Embryonic facial prominence (tissue), 1 donor: ENCODE measurements at regions not wholly inside any gene's neighbourhood (a gene's known extent, or its start where the extent isn't known, plus 50 kb on each side); places are given as distances from the start of the nearest gene placed in this dataset.

Experiments
- DNase-seq: peaks from one replicate; pipeline ENCODE4 v3.0.0-alpha.2; 2016; ENCODE audit errors: extremely low spot score

GRCh38 chr5:4383102-4383501 lies 757.0 kb upstream of the ADAMTS16 start:
- DNase-seq, result no peak

GRCh38 chr5:4383518-4384198 lies 756.5 kb upstream of the ADAMTS16 start:
- no peak for DNase-seq

GRCh38 chr5:4384649-4385048 lies 755.5 kb upstream of the ADAMTS16 start:
- DNase-seq, result no peak

DNA sequence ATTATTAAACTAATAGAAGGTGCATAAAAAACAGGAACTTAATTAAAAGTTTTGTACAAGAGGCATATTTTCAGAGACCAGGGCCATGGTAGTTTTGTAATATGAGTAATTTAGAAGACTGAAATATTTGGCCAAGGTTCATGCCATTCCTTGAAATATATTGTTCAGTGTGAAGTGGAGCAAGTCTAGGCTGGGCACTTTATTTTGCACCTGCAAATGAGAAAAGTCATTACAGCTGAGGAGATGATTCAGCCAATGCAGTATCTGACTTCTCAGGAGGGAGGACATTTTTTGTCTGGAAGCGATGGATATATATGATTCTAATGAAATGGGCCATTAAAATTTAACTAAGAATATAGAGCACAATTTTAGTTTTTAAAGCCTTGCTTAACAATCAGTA lies 754.0 kb upstream of the ADAMTS16 start:
- DNase-seq, result no peak

DNA sequence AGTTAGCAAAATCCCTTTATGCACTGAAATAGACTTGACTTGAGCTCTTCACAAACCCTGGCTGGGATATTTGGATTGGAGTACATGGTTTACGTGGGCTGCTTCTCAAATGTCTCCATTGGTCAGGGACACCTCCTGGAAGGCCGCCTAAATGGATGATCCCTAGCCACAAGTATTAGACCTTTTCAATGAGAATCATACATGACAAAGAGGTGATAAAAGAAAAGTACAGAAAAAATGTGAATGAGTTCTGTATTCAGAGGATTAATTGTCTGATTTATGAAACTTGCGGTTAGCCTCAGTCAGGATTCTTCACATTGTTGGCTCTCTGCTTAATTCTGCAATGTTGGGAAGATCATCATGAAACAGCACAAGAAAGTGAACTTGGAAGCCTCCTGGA lies 752.8 kb upstream of the ADAMTS16 start:
- DNase-seq, result no peak

GRCh38 chr5:4395752-4396151 lies 744.4 kb upstream of the ADAMTS16 start:
- no peak for DNase-seq

DNA sequence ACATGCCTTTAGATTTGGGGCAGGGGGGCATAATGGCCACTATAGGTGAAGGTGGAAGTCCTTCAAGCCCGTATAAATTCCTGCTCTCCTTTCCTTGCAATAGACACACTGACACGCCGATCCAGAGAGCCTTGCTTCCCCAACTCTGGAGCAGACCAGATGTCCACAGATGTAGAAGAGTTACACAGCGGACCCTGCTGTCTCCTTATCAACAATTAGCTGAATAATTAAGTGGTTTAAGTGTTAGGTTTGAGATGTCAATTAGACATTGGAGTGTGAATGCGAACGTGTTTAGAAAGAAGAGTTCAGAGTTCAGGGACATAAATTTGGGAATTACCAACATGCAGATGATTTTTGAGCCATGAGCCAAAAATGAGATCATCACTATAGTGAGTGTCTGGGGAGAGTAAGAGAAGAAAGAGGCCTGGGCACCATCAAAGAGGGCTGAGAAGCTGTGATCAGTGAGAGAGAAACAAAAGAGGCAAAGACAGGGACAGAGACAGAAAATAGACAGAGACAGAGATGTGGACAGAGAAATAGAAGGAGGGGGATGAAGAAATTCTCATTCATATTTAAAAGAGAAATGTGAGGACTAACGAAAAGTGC lies 734.4 kb upstream of the ADAMTS16 start:
- no peak for DNase-seq

GRCh38 chr5:4410151-4410550 lies 730.0 kb upstream of the ADAMTS16 start:
- DNase-seq, result no peak

- DNase-seq, result no peak
These were observed 728.5 kb upstream of the ADAMTS16 start for GRCh38 chr5:4411664-4412063.

DNA sequence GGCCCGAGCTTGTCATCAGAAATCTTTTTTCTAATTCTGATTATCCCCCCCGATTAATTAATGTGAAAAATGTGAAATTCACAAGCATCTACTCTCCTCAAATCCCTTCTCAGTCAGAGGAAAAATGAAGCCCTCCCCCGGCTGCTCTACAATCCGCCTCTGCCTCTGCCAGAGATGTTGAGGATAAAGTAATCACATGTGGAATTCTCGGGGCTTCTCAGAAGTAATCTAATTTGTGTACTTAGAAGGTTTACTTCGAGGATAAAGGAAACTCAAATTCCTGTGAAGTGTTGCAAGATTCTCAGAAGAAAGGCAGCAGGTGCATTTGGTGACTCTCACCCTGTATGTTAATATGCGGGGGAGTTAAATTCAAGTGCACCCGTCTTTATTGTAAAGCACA lies 726.1 kb upstream of the ADAMTS16 start:
- no peak for DNase-seq

GRCh38 chr5:4418084-4418483 lies 722.0 kb upstream of the ADAMTS16 start:
- DNase-seq, result no peak

DNA sequence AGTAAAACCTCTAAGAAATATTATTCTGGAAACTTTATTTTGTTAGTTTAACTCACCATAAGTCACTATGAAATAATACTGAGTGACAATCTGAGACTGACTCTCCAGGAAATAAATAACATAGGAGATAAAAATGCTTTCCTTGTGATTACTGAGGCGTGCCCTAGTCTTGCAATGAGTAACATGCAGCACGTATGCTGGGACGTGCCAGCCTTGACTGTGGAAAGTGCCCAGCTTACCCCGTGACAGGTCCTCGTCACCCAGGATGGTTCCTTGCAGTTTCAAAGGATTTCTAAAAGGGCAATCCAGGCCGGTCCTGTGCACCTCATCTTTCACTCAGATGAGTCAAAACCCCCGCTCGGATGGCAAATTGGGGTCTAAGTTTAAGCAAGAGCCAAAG lies 720.8 kb upstream of the ADAMTS16 start:
- no peak for DNase-seq

GRCh38 chr5:4420177-4420576 lies 720.0 kb upstream of the ADAMTS16 start:
- no peak for DNase-seq

DNA sequence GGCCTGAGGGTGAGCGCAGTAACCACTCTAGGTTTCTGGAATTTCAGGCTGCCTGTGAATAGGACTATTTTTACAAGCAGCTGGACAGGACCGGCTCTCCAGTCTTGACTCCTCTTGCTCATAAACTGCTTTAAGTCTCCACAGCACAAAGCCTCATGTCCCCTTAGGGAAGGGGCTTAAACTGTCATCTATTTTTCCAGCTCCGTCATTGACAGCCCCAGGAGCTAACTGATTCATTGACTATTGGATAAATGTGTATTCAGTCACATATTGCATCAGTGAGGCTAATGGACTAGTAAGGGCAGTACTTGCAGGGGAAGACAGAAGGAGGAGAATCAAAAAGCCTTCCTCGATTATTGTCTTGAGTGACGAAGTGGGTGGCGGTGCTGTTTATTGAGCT lies 719.4 kb upstream of the ADAMTS16 start:
- DNase-seq, result no peak

GRCh38 chr5:4422247-4422646 lies 717.9 kb upstream of the ADAMTS16 start:
- DNase-seq, result no peak

- no peak for DNase-seq
These were observed 715.2 kb upstream of the ADAMTS16 start for GRCh38 chr5:4424895-4425294.

- no peak for DNase-seq
These were observed 699.6 kb upstream of the ADAMTS16 start for GRCh38 chr5:4440536-4440935.

DNA sequence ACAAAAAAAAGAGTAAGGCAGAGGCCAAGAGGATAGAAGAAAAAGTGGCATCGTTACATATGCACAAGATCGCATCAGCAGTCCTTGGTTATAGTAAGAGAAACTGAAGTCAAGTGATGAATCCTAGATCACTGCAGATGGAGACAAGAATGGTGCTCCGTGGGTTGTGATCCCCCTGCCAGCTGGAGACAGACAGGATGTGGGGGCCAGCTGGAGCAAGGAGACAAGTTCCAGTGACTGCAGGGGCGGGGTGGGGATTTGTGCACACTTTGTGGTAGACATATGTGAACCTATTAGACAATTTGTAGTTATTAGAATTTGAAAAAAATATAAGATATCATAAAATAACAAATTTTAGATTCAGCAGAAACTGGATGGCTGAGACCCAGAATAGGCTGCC lies 697.9 kb upstream of the ADAMTS16 start:
- DNase-seq, result no peak

DNA sequence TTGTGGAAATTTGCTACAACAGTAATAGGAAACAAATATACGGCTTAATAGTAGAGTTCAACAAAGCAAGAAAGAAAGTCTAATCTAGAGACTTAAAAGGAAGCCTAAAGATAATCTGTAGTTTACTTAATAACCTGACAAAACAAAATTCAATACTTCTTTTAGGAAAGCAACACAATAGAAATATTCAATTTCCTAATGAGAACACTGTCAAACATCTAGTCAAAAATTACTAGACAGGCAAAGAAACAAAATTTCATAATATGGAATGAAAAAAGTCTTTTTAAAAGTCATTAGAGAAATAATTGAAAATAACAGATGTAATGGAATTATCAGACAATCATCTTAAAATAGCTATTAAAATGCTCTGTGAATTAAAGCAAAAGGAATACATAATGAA lies 692.5 kb upstream of the ADAMTS16 start:
- no peak for DNase-seq

- no peak for DNase-seq
These were observed 686.5 kb upstream of the ADAMTS16 start for GRCh38 chr5:4453655-4454054.

- no peak for DNase-seq
These were observed 660.7 kb upstream of the ADAMTS16 start for GRCh38 chr5:4479426-4479825.

DNA sequence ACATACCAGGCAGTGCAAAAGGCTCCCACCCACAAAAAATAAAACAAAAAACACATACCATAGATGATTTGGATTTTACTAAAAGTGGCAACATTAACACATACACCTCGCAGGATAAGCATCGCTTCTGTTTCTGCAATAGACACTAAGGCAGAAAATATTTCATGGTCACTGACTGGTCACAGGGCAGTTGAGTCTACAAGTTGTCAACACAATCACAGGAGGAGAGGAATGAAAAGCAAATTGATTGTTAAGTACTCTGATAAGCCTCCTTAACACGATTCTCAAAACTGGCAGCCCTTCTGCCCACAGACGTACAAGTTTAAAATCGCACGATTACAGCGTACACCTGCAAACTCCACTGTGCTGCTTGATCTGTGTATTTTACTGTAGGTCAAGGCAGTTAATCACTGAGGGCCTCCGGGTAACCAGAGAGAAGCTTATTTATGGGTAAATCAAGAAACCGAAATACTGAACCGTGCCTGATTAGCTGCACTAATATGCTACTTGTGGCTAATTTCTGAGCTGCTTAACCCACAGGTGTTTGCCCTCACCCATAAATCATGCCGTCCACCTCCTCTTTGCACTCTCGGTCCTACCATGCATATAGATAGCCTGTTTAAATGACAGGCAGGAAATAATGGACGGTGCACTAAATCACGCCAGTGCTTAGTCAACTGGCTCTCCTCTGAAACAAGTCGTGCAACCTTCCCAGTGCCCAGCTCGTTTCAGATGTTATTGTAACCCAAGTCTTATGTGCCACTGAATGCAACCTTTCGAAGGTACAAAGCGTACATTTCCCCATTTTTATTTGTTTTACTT lies 659.4 kb upstream of the ADAMTS16 start:
- no peak for DNase-seq

DNA sequence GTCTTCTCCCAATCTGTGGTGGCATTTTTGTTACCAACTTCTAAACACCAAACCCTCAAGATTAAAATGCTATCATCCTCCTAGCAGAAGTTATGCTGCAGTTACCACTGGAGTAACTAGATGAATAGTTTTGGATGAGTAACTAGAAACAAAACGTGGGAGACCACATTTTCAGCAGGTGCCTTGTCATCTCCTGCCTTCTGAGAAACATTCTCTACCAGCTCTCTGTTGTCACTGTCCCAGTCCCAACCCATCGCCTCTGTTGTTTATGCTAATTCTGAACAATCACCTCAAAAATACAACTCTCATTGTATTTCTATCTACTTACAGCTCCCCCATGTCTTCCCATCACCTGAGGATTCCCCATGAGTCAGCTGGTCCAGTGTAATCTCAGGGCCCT lies 652.5 kb upstream of the ADAMTS16 start:
- DNase-seq, result no peak
